ENCODE measurements at regions not wholly inside any gene's neighbourhood (a gene's known extent, or its start where the extent isn't known, plus 50 kb on each side); places are given as distances from the start of the nearest gene placed in this dataset.

GRCh38 chr2:14232217-14232616 is 400.3 kb upstream of the LRATD1 start:
- no peak for DNase-seq

- DNase-seq: no peak
Observed at GRCh38 chr2:14234911-14235310, 397.6 kb upstream of the LRATD1 start.

GRCh38 chr2:14235667-14236066 is 396.9 kb upstream of the LRATD1 start:
- DNase-seq: no peak

- no peak for DNase-seq
Observed at GRCh38 chr2:14237902-14238301, 394.6 kb upstream of the LRATD1 start.

GRCh38 chr2:14239605-14240004 is 392.9 kb upstream of the LRATD1 start:
- no peak for DNase-seq

- DNase-seq: no peak
Observed at GRCh38 chr2:14240868-14241267, 391.6 kb upstream of the LRATD1 start.

- DNase-seq: no peak
Observed at GRCh38 chr2:14245901-14246300, 386.6 kb upstream of the LRATD1 start.

- no peak for DNase-seq
Observed at GRCh38 chr2:14255135-14255820, 377.2 kb upstream of the LRATD1 start.

- no peak for DNase-seq
Observed at GRCh38 chr2:14256890-14257289, 375.6 kb upstream of the LRATD1 start.

GRCh38 chr2:14257801-14258507 is 374.6 kb upstream of the LRATD1 start:
- DNase-seq: no peak

GRCh38 chr2:14261771-14262170 is 370.7 kb upstream of the LRATD1 start:
- DNase-seq: no peak

GRCh38 chr2:14263053-14263452 is 369.5 kb upstream of the LRATD1 start:
- no peak for DNase-seq

GRCh38 chr2:14270036-14270582 is 362.4 kb upstream of the LRATD1 start:
- DNase-seq: no peak

GRCh38 chr2:14272396-14273075 is 360.0 kb upstream of the LRATD1 start:
- no peak for DNase-seq

GRCh38 chr2:14273650-14274049 is 358.9 kb upstream of the LRATD1 start:
- no peak for DNase-seq

- no peak for DNase-seq
Observed at GRCh38 chr2:14284244-14284643, 348.3 kb upstream of the LRATD1 start.

GRCh38 chr2:14285812-14286211 is 346.7 kb upstream of the LRATD1 start:
- no peak for DNase-seq

GRCh38 chr2:14288016-14288415 is 344.5 kb upstream of the LRATD1 start:
- DNase-seq: no peak

- DNase-seq: no peak
Observed at GRCh38 chr2:14292964-14293363, 339.6 kb upstream of the LRATD1 start.

GRCh38 chr2:14297340-14297739 is 335.2 kb upstream of the LRATD1 start:
- no peak for DNase-seq

- no peak for DNase-seq
Observed at GRCh38 chr2:14297906-14298305, 334.6 kb upstream of the LRATD1 start.

- no peak for DNase-seq
Observed at GRCh38 chr2:14301331-14301730, 331.2 kb upstream of the LRATD1 start.

GRCh38 chr2:14303366-14304115 is 329.0 kb upstream of the LRATD1 start:
- no peak for DNase-seq
